NCI-H82 treated with DMSO at 0.1 percent for 48 hours (cell line): ENCODE measurements at regions not wholly inside any gene's neighbourhood (a gene's known extent, or its start where the extent isn't known, plus 50 kb on each side); places are given as distances from the start of the nearest gene placed in this dataset.

Source experiments
- DNase-seq: peaks from one replicate; lab custom pipeline; 2025; ENCODE audit not compliant: unreplicated experiment; lab: John Stamatoyannopoulos, UW

DNA sequence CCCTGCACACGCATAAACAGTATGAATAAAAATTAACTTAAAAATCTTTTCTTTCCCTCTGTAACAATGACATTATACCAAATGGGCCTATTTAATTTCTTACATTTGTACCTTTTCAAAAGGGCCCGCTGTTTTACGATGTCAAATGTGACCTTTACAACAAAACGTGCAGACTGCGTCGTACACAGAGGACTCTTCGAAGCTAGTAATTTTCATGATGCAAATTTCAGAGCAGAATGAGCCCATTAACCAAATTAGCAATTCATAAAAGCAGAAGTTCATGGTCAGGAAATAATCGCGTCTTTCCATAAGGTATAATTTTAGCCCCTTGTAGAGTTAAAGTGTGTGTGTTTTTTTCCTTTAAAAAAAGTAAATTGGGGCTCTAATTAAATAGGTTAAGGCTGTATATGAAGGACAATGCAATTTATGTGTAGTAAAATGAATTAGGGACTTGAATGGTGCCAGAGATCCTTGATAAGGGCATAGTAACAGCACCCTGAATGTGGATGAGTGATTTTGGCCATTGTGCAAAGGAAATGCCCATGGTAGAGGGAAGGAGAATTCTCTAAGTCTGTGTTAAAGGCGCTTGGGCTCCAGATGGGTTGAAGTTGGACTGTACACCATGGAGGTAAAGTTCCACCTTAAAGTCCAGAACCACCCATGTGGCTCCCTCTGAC lies 546.4 kb upstream of the EEF2KMT start:
- no peak for DNase-seq

DNA sequence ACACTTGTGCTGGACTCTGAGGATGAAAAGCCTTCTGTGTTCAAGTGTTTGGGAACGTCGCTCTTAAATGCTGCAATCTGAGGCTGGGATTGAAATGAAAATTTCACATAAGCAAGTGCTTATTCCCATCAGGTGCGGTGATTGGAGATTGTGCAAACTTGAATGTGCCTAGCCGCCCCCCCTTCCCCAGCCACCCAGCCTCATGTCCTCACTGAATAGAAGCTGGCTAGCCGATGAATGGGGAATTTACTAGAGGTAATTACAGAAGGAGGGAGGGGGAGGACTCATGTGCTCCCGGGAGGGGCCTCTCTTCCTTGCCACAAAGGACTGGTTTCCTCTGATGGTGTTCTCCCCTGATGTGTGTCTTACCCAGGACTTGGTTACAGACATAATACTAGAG lies 544.8 kb upstream of the EEF2KMT start:
- no peak for DNase-seq

- no peak for DNase-seq
These were observed 544.4 kb upstream of the EEF2KMT start for GRCh38 chr16:5642011-5642410.

DNA sequence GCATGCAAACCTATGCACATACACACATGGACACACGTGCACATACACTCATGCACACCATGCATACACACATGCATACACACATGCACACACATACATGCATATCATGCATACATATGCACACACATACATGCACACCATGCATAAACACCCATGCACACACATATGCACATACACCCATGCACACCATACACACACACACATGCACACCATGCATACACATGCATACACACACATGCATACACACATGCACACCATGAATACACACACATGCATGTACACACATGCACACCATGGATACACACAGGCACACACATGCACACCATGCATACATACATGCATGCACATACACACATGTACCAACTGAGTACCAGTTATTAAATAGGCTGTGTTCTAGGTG lies 543.3 kb upstream of the EEF2KMT start:
- no peak for DNase-seq

- no peak for DNase-seq
These were observed 541.9 kb upstream of the EEF2KMT start for GRCh38 chr16:5639531-5639930.

- DNase-seq: no peak
These were observed 537.7 kb upstream of the EEF2KMT start for GRCh38 chr16:5635331-5635730.

DNA sequence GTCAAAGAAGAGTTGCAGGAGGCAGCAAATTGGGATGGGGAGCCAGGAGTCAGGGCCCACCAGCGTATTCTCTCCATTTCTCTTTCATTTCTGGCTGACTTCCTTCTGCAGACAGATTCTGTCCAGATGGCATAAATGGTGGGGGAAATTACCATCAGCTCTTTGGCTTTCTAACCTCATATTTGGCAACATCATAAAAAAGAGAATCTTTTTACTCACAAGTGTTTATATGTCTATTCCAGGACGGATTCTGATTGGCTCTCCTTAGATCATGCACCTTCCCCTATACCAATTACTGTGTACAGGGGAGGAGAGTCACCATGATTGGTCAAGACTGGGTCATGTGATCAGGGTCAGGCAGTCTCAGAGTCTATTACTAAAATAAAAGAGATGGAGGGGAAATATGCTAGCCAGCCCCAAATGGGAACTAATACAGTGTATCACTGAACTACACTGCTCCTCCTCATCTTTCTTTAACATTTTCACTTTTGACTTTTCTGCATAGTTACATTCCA lies 537.1 kb upstream of the EEF2KMT start:
- peak; percentile 21 for DNase-seq

- DNase-seq: peak; percentile 44
These were observed 536.3 kb upstream of the EEF2KMT start for GRCh38 chr16:5633845-5634440.

DNA sequence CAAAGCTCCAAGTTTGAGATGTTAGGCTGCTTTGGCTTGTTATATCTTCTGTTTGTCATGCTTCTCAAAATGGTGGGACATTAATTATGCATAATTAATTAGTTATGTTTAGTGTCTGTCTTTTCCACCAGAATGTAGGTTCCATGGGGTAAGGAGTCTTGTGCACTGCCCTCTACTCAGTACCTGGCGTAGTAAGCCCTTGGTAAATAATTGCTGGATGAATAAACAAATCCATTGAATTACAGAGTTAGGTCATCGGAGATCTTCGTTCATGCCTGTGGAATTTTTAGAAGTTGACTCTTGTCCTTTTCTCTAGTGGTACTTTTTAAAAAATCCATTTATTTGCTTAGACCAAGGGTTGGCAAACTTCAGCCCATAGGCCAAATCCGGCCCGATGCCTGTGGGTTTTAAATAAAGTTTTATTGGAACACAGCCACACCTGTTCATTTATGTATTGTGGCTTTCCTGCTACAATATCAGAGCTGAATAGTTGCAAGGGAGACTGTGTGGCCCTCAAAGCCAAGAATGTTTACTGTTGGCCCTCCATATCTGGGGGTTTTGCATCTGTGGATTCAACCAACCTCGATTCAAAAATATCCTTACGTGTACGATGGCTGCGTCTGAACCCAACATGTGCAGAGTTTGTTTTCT lies 524.8 kb upstream of the EEF2KMT start:
- no peak for DNase-seq

- no peak for DNase-seq
These were observed 524.2 kb upstream of the EEF2KMT start for GRCh38 chr16:5621826-5622225.

- DNase-seq: peak; percentile 86
These were observed 521.7 kb upstream of the EEF2KMT start for GRCh38 chr16:5619304-5619703.

DNA sequence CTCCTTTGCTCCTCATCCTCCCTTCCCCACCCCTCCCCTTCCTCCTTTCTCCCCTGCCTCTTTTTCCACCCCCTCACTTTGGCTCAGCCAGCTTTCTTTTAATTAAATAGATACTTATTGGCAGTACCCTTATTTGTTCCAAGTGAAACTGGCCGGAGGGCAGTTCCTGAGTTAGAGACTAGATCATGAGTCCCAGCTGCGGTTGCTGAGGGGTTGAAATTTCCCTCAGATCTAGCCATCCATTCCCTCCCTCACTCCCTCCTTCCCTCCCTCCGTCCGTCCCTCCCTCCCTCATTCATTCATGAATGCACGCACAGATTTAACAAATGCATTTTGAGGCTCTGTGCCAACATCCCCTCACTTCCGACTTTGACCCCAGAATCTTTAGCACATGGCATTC lies 519.2 kb upstream of the EEF2KMT start:
- no peak for DNase-seq

DNA sequence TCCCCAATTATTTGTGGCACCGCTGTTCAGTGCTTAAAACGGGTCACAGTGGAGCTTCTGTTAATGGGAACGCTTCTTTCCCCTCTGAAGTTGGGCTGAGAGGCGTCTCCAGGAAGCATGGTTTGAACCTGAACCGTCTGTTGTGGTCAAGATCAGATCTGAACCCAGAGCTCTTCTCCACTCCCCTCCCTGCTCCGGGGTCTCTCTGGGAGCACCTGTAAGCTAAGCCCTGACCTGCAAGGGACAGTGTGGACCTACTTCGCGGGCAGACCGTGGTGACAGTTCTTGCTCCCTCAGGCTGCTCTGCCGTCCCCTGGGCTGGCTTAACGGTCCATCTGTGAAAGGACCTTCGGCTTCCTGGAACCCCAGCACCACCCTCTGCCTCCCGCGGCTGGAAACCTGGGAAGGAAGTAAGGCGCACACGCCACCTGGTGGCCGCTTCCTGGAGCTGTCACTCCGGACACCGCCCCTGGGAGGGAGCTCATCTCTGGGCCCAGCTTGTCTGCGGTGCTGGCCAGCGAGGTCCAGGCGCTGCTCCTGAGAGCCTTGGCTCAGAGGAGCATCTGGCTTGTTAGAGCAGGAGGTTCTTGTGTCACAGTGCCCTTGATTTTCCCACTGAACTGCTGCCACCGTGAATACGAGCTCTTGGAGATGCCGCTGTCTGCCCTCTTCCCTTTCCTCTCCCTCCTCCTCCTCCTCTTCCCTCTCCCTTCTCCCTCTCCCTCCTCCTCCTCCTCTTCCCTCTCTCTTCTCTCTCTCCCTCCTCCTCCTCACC lies 518.5 kb upstream of the EEF2KMT start:
- DNase-seq: peak; percentile 48

DNA sequence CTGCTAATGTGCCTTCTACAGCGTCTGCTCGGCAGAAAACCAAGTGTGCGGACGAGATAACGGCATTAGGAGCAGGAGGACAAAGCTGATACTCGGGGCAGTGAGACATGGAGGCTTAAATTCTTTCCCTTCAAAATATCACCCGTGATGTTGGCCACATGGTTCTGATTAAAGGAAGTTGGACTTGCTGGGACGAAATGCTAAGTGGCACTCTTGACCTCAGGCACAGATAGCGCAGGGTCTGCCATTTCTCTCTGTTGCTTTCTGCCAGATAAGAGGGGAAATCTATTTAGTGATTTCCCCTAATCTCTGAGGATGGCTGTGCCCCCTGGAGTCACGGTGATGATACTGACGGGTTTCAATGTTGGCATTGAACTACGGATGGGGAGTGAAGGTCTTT lies 509.6 kb upstream of the EEF2KMT start:
- DNase-seq: no peak

GRCh38 chr16:5605404-5605803 lies 507.8 kb upstream of the EEF2KMT start:
- no peak for DNase-seq

- peak; percentile 48 for DNase-seq
These were observed 507.2 kb upstream of the EEF2KMT start for GRCh38 chr16:5604770-5605169.

GRCh38 chr16:5603836-5604235 lies 506.2 kb upstream of the EEF2KMT start:
- DNase-seq: no peak

GRCh38 chr16:5601957-5602356 lies 504.4 kb upstream of the EEF2KMT start:
- DNase-seq: no peak

GRCh38 chr16:5598793-5599192 lies 501.2 kb upstream of the EEF2KMT start:
- DNase-seq: no peak

DNA sequence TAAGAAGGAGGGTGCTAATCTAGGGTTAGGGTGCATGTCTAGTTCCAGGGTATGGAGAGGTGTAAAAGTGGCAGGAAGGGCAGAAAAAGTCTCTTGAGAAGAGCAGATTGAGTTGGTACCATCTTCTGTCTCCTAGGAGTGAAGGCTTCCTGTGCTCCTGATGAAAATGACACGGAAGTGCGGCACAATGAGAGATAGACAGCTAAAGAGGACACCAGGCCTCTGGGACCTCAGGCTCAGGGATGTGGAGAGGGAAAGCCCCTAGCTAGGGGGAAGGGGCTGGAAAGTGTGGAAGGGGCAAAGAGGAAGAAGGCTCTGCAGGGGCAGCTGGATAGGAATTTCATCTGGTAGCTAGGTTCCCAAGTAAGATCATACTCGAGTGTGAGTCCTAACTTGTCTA lies 498.3 kb upstream of the EEF2KMT start:
- no peak for DNase-seq

DNA sequence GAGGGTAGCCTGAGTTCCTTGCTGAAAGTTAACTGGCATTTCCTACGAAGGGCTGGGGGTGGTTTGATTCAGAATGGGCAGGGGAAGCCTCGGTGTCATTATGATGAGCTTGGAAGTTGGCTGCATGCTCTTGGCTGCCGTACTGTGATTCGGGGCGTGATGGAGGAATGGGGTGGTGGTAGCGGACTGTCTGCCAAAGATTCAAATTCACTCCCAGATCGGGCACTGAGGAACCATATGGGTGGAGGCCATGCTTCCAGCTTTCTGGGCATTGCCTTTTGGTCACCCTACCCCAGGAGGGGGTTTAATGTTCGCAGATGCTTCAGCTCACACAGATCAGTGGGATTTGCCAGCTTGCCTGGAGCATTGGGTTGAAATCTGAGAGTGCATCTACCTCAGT lies 492.8 kb upstream of the EEF2KMT start:
- DNase-seq: peak; percentile 9
